HG03196 (cell line): ENCODE measurements at regions not wholly inside any gene's neighbourhood (a gene's known extent, or its start where the extent isn't known, plus 50 kb on each side); places are given as distances from the start of the nearest gene placed in this dataset.

ENCODE experiments used
- ATAC-seq: cut with Tn5 transposase; IDR thresholded peaks from one replicate; pipeline ENCODE4 v1.9.1; 2021; ENCODE audit not compliant: unreplicated experiment

- ATAC-seq: no peak
Observed at GRCh38 chr17:15893658-15894024, 51.3 kb upstream of the ADORA2B start.

GRCh38 chr17:15894258-15894657 lies 50.7 kb upstream of the ADORA2B start:
- no peak for ATAC-seq

- ATAC-seq: no peak
Observed at GRCh38 chr17:15894913-15895658, 49.8 kb upstream of the ADORA2B start.
